Activated T-cell treated with anti-CD3 and anti-CD28 coated beads, Interleukin-2, amount 50 U/mL, for 4 hours (primary cell): ENCODE measurements at regions not wholly inside any gene's neighbourhood (a gene's known extent, or its start where the extent isn't known, plus 50 kb on each side); places are given as distances from the start of the nearest gene placed in this dataset.

Source experiments
- ATAC-seq, 2 donors: fragments of 200-7000 bp; cut with Tn5 transposase; one replicate each; pipeline ENCODE4 v1.10.0; 2021
- DNase-seq: peaks from one replicate; pipeline ENCODE4 v3.0.0-alpha.2; 2020
- H3K27me3 Mint-ChIP-seq: one replicate; pipeline ENCODE4 v1.8.0; 2021; ENCODE audit warnings: low read depth, mixed read lengths
- H3K36me3 Mint-ChIP-seq: one replicate; pipeline ENCODE4 v1.8.0; 2022; ENCODE audit warnings: mixed read lengths; ENCODE audit not compliant: insufficient read depth
- H3K4me1 Mint-ChIP-seq: one replicate; pipeline ENCODE4 v1.8.0; 2021; ENCODE audit warnings: low read depth, mixed read lengths
- H3K4me3 Mint-ChIP-seq: one replicate; pipeline ENCODE4 v1.8.0; 2021; ENCODE audit warnings: mild to moderate bottlenecking, moderate library complexity, mixed read lengths
- H3K9me3 Mint-ChIP-seq: one replicate; pipeline ENCODE4 v1.8.0; 2021; ENCODE audit warnings: mixed read lengths

GRCh38 chr9:38160613-38161215, 91.7 kb upstream of the SHB start:
- ATAC-seq: no peak
- peak; percentile 55 for DNase-seq
- Mint-ChIP-seq H3K4me1 (no peaks in the 10 kb centered on the region), H3K36me3 (no peaks in the 10 kb centered on the region), H3K9me3 (no peaks in the 10 kb centered on the region), H3K27me3 (no peaks in the 10 kb centered on the region), H3K4me3 (no peak overlapping the region)

GRCh38 chr9:38159599-38159998, 90.6 kb upstream of the SHB start:
- no peaks in the 10 kb centered on the region for H3K4me1 Mint-ChIP-seq
- no peaks in the 10 kb centered on the region for H3K9me3 Mint-ChIP-seq
- H3K27me3 Mint-ChIP-seq: no peaks in the 10 kb centered on the region
- DNase-seq: no peak
- H3K36me3 Mint-ChIP-seq: no peaks in the 10 kb centered on the region
- H3K4me3 Mint-ChIP-seq: no peak overlapping the region
- ATAC-seq: no peak

GRCh38 chr9:38158628-38159027, 89.6 kb upstream of the SHB start:
- no peaks in the 10 kb centered on the region for H3K9me3 Mint-ChIP-seq
- ATAC-seq (no peak), DNase-seq (no peak)
- no peak overlapping the region for H3K4me3 Mint-ChIP-seq
- H3K4me1 Mint-ChIP-seq: no peaks in the 10 kb centered on the region
- no peaks in the 10 kb centered on the region for H3K27me3 Mint-ChIP-seq
- no peaks in the 10 kb centered on the region for H3K36me3 Mint-ChIP-seq

- no peak overlapping the region for H3K4me3 Mint-ChIP-seq
- no peaks in the 10 kb centered on the region for H3K27me3 Mint-ChIP-seq
- H3K36me3 Mint-ChIP-seq: no peaks in the 10 kb centered on the region
- DNase-seq: no peak
- no peak for ATAC-seq
- H3K9me3 Mint-ChIP-seq: no peaks in the 10 kb centered on the region
- H3K4me1 Mint-ChIP-seq: no peaks in the 10 kb centered on the region
These were observed 88.7 kb upstream of the SHB start for GRCh38 chr9:38157711-38158110.

GRCh38 chr9:38154501-38155421, 85.7 kb upstream of the SHB start:
- DNase-seq (no peak), ATAC-seq (no peak)
- Mint-ChIP-seq H3K4me3 (no peak overlapping the region), H3K36me3 (no peaks in the 10 kb centered on the region), H3K4me1 (no peaks in the 10 kb centered on the region), H3K27me3 (peaks cover 11% of the 10 kb centered on the region), H3K9me3 (no peaks in the 10 kb centered on the region)

GRCh38 chr9:38153910-38154291, 84.9 kb upstream of the SHB start:
- H3K9me3 Mint-ChIP-seq: no peaks in the 10 kb centered on the region
- no peak overlapping the region for H3K4me3 Mint-ChIP-seq
- H3K36me3 Mint-ChIP-seq: no peaks in the 10 kb centered on the region
- no peak for DNase-seq
- peaks cover 11% of the 10 kb centered on the region for H3K27me3 Mint-ChIP-seq
- no peak for ATAC-seq
- H3K4me1 Mint-ChIP-seq: no peaks in the 10 kb centered on the region

- DNase-seq (no peak), ATAC-seq (no peak)
- Mint-ChIP-seq H3K4me3 (no peak overlapping the region), H3K9me3 (no peaks in the 10 kb centered on the region), H3K4me1 (no peaks in the 10 kb centered on the region), H3K27me3 (peaks cover 11% of the 10 kb centered on the region), H3K36me3 (no peaks in the 10 kb centered on the region)
These were observed 84.3 kb upstream of the SHB start for GRCh38 chr9:38153152-38153909.

- Mint-ChIP-seq H3K9me3 (no peaks in the 10 kb centered on the region), H3K36me3 (no peaks in the 10 kb centered on the region), H3K27me3 (peaks cover 24% of the 10 kb centered on the region), H3K4me3 (no peak overlapping the region), H3K4me1 (no peaks in the 10 kb centered on the region)
- ATAC-seq (no peak), DNase-seq (no peak)
These were observed 80.6 kb upstream of the SHB start for GRCh38 chr9:38149647-38150046.

GRCh38 chr9:38146844-38147243, 77.8 kb upstream of the SHB start:
- H3K4me1 Mint-ChIP-seq: no peaks in the 10 kb centered on the region
- peaks cover 26% of the 10 kb centered on the region for H3K27me3 Mint-ChIP-seq
- H3K4me3 Mint-ChIP-seq: no peak overlapping the region
- no peaks in the 10 kb centered on the region for H3K9me3 Mint-ChIP-seq
- no peaks in the 10 kb centered on the region for H3K36me3 Mint-ChIP-seq
- ATAC-seq: no peak
- DNase-seq: no peak

- no peaks in the 10 kb centered on the region for H3K9me3 Mint-ChIP-seq
- H3K4me1 Mint-ChIP-seq: no peaks in the 10 kb centered on the region
- DNase-seq: no peak
- H3K36me3 Mint-ChIP-seq: no peaks in the 10 kb centered on the region
- H3K4me3 Mint-ChIP-seq: no peak overlapping the region
- no peak for ATAC-seq
- H3K27me3 Mint-ChIP-seq: peaks cover 25% of the 10 kb centered on the region
These were observed 76.6 kb upstream of the SHB start for GRCh38 chr9:38145526-38146053.

GRCh38 chr9:38144421-38144820, 75.4 kb upstream of the SHB start:
- ATAC-seq: no peak
- Mint-ChIP-seq H3K27me3 (peaks cover 22% of the 10 kb centered on the region), H3K4me3 (no peak overlapping the region), H3K36me3 (no peaks in the 10 kb centered on the region), H3K9me3 (no peaks in the 10 kb centered on the region), H3K4me1 (no peaks in the 10 kb centered on the region)
- DNase-seq: no peak

- H3K4me3 Mint-ChIP-seq: no peak overlapping the region
- H3K9me3 Mint-ChIP-seq: no peaks in the 10 kb centered on the region
- DNase-seq (no peak), ATAC-seq (no peak)
- H3K36me3 Mint-ChIP-seq: no peaks in the 10 kb centered on the region
- no peaks in the 10 kb centered on the region for H3K4me1 Mint-ChIP-seq
- peaks cover 23% of the 10 kb centered on the region for H3K27me3 Mint-ChIP-seq
These were observed 72.9 kb upstream of the SHB start for GRCh38 chr9:38141746-38142591.

GRCh38 chr9:38138276-38138675, 69.2 kb upstream of the SHB start:
- Mint-ChIP-seq H3K4me1 (no peaks in the 10 kb centered on the region), H3K36me3 (no peaks in the 10 kb centered on the region), H3K27me3 (peaks cover 24% of the 10 kb centered on the region)

GRCh38 chr9:38137342-38137741, 68.3 kb upstream of the SHB start:
- Mint-ChIP-seq H3K27me3 (peaks cover 23% of the 10 kb centered on the region), H3K36me3 (no peaks in the 10 kb centered on the region), H3K4me3 (no peak overlapping the region), H3K4me1 (no peaks in the 10 kb centered on the region), H3K9me3 (no peaks in the 10 kb centered on the region)
- DNase-seq (no peak), ATAC-seq (no peak)

More at GRCh38 chr9:38138276-38138675, 69.2 kb upstream of the SHB start:
- no peak for ATAC-seq
- no peak for DNase-seq
- H3K9me3 Mint-ChIP-seq: no peaks in the 10 kb centered on the region
- no peak overlapping the region for H3K4me3 Mint-ChIP-seq
